Inflammatory macrophage treated with lipopolysaccharide for 4 hours (primary cell): ENCODE measurements at regions not wholly inside any gene's neighbourhood (a gene's known extent, or its start where the extent isn't known, plus 50 kb on each side); places are given as distances from the start of the nearest gene placed in this dataset.
"Not testable (repeated sequence)": the region's sequence is repeated elsewhere in the genome, so short reads cannot be mapped to it uniquely, and the experiment has no call there.

Experiments used
- DNase-seq: peaks from one replicate; pipeline ENCODE4 v3.0.0-alpha.2; 2020

GRCh38 chr6:115873901-115874300 lies 186.8 kb downstream of the FRK start:
- DNase-seq, result no peak

DNA sequence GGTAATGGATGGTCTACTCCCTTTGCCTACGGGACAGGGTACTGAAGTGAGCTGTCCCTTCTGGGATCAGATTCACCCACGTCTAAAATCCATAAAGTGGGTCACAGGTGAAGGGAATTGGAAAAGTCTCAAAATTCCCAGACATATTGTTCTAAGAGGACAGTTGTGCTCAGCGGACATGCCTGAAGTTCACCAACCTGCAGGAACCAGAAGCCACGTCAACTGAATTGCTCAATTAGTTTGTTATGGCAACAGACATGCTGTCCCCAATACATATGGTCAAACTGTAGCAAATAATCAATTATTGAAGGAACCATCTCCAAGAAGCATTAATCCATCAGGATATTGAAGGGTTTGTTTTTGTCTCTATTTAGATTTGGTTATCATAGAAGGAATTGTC lies 190.2 kb downstream of the FRK start:
- no peak for DNase-seq

- no peak for DNase-seq
These were observed 194.8 kb downstream of the FRK start for GRCh38 chr6:115865914-115866313.

DNA sequence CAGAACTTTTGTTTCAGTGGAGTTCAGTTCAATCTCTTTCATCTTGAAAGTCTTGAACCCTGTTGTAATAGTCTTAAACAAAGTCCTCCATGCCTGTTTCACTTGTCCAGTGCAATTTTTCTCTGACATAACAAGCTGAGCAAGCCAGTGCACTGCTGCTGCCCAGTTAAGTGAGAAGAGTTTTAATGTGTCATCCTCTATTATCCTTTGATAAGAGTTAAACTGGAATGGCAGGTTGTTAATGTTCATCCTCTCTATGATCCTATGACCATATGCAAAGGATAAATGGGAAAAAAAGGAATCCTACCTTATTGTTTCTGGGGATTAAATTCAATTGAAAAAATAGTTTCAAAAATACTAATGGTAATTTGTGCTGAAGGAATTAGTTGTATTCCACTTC lies 197.5 kb downstream of the FRK start:
- no peak for DNase-seq

DNA sequence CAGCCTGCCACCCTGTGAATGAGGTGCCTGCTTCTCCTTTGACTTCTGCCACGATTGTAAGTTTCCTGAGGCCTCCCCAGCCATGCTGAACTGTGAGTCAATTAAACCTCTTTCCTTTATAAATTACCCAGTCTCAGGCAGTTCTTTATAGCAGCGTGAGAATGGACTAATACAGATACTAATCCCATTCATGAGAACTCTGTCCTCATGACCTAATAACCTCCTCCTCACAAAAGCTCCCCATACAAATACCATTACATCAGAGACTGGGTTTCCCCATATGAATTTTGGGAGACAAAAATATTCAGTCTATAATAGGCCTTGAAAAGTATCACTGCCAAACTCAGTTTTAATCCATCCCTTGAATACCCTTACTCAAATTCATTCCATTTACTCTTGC lies 199.0 kb downstream of the FRK start:
- not testable (repeated sequence) for DNase-seq

DNA sequence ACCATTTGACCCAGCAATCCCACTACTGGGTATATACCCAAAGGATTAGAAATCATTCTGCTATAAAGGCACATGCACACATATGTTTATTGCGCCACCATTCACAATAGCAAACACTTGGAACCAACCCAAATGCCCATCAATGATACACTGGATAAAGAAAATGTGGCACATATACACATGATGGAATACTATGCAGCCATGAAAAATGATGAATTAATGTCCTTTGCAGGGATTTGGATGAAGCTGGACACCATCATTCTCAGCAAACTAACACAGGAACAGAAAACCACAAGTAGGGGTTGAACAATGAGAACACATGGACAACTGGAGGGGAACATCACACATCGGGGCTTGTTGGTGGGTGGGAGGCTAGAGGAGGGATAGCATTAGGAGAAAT lies 201.1 kb downstream of the FRK start:
- not testable (repeated sequence) for DNase-seq

DNA sequence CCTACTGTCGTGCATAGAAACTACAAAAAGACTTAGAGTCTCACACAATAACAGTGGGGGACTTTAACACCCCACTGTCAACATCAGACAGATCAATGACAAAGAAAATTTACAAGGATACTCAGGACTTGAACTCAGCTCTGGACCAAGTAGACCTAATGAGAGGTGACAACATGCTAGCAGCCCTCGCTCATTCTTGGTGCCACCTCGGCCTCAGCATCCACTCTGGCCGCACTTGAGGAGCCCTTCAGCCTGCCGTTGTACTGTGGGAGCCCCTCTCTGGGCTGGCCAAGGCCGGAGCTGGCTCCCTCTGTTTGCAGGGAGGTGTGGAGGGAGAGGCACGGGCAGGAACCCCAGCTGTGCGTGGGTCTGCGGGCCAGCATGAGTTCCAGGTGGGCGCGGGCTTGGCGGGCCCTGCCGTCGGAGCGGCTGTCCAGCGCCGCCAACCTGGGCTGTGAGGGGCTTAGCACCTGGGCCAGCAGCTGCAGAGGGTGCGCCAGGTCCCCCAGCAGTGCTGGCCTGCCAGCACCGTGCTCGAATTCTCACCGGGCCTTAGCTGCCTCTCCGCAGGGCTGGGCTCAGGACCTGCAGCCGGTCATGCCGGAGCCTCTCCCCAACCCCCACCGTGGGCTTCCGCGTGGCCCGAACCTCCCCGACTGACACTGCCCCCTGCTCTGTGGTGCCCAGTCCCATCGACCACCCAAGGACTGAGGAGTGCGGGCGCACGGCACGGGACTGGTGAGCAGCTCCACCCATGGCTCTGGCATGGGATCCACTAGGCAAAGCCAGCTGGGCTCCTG lies 205.6 kb downstream of the FRK start:
- no peak for DNase-seq

GRCh38 chr6:115847671-115848070 lies 213.0 kb downstream of the FRK start:
- no peak for DNase-seq

DNA sequence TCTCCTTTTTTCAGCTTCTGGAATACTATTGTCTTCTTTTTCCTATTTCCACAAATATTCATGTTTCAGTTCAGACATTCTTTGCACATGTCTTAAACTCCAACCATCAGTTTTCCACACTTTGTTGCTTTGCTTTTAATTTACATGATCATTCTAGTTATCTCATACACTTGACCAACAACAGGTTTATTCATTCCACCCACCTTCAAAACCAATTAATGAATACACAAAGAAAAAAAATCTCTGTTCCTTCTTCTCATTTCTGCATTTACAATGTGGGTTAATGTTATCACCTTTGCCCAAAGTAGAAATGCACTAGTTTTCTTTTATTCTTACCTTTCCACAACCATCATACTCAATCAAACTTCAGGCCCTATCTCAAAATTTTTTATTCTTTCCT lies 216.7 kb downstream of the FRK start:
- no peak for DNase-seq

GRCh38 chr6:115842338-115842737 lies 218.4 kb downstream of the FRK start:
- DNase-seq, result no peak

- DNase-seq, result no peak
These were observed 221.0 kb downstream of the FRK start for GRCh38 chr6:115839583-115840181.

DNA sequence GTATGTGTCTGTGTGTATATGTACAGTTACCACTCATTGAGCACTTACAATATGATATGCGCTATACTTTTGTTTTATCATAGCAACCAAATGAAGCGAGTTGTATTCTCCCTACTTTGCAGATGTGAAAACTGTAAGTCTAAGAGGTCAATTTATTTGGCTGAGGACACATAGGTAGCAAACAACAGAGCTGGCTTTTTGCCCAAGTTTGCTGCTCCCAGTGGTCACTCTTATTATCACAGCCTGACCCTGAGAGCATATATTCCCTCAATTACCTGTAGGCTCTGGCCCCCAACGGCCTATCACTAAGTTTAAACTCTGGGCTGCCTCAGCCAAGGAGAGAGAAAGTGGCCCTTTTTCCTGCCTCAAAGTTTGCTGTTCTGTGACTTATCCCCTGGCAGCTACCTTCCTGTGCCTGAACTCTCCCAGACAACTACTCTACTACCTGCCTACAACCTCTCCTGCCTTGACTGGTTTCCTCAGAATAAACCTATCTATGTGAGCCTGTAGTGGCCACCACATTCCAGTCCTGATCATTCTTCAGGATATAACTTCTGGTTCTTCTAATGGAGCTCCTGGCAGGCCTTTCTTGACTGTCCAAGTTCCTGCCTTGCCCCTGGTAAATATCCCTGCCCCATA lies 221.8 kb downstream of the FRK start:
- DNase-seq, result peak; percentile 1

DNA sequence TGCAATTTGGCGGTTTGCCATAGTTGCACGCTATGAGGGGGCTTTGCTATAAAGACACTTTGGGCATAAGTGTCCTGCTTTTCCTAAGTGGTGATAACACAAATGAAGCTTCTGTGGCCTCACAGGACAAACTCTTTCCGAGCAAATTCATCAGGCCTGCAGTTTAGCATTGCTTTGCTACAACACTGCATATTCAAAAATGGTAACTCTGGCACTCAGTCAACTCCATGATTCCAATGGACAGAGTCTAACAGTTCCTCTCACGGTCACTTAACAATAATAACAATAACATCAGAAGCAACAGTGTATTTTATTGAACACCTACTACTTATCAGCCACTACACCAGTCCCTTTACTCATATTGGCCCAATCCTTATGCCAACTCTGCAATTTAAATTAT lies 222.5 kb downstream of the FRK start:
- DNase-seq, result no peak

- not testable (repeated sequence) for DNase-seq
These were observed 224.3 kb downstream of the FRK start for GRCh38 chr6:115836374-115836773.

DNA sequence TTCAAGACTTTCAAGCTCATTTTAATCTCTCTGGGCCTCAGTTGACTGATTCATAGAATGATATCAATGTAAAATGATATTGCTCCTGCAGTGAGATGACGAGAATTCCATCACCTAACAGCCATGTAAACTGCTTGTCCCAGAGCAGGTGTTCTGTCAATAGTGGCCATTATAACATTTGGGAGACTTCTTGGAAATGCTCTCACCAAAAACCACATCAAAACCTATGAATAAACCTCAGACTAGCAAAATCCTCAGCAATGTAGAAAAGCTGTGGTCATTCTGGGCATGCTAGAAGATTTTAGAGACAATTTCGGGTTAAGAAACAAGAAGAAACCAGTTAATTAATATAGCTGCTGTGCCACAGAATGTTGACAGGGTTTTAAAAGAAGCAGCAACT lies 225.4 kb downstream of the FRK start:
- DNase-seq, result no peak

DNA sequence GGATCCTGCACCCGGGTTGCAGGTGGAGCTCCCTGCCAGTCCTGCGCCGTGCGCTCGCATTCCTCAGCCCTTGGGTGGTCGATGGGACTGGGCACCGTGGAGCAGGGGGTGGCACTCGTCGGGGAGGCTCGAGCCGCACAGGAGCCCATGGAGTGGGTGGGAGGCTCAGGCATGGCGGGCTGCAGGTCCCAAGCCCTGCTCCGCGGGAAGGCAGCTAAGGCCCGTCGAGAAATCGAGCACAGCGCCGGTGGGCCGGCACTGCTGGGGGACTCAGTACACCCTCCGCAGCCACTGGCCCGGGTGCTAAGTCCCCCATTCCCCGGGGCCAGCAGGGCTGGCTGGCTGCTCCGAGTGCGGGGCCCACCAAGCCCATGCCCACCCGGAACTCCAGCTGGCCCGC lies 226.1 kb downstream of the FRK start:
- not testable (repeated sequence) for DNase-seq

DNA sequence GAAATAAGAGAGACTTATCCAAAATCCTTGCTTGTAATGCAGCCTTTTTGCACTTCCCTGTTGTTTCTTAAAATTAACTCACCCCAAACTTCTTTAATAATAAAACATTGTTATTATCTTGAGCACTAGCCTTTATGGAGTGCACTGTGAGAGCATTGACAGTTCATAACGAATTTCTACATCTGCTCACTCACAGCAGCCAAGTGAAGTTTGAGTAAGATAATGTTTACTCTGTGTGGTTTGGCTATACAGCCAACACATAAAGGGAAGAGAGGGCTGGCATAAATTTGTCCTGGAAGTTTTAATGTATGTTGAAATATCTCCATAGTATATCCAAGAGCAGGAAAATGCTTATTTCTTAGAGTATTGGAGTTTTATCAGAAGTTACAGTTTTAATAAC lies 227.9 kb downstream of the FRK start:
- DNase-seq, result no peak

GRCh38 chr6:115832186-115832585 lies 228.5 kb downstream of the FRK start:
- no peak for DNase-seq

DNA sequence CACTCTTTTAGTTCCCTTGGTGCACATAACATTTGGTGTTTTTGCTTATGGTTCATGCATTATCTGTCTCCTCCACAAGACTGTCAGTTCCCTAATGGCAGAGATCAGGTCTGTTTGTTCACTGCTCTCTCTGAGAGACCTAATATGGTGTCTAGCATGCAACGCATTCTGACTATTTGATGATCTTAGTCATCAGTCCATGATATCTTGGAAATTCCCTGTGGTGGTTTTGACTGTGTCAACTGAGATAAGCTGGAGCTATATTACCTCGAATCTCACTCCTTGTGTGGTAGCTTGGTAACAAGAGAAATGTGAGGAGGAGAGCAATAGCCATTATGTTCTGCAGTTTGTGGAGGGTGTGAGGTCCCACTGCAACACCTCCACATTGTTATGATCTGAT lies 229.8 kb downstream of the FRK start:
- no peak for DNase-seq

GRCh38 chr6:115821798-115822197 lies 238.9 kb downstream of the FRK start:
- DNase-seq, result no peak

- DNase-seq, result no peak
These were observed 241.2 kb downstream of the FRK start for GRCh38 chr6:115819506-115819905.

DNA sequence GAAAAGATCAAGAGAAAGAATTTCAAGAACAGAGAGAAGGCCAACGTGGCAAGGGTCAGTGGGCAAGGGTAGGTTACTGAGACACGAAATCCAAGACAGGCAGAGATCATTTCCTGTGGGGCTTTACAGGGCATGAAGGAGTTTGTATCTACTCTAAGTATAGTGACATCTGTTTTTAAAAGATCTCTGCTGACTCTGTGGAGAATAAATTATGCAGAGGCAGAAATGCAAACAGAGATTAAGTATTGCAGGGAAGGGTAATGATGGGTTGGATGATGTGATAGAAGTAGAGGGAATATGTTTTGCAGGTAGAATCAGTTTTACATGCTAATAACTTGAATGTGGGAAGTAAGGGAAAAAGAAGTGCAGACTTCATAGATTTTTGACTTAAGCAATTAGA lies 243.5 kb downstream of the FRK start:
- DNase-seq, result no peak

DNA sequence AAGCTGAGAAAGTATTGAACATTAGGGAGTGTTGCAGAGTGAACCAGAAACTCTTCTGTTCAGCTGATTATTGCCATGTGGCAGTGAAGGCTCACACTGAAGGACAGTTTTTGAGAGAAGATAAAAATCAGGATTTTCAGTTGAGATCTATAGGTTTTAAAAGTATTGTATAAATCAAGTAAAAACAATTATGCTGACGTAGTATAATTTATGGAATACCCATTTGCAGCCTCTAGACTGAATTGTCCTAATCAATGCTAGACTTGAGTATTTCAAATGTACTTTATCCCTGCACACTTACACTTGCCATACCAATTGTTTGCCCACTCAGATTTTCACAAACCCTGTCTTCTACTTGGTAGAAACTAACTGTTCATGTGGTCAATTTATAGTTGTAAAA lies 245.8 kb downstream of the FRK start:
- DNase-seq, result no peak

DNA sequence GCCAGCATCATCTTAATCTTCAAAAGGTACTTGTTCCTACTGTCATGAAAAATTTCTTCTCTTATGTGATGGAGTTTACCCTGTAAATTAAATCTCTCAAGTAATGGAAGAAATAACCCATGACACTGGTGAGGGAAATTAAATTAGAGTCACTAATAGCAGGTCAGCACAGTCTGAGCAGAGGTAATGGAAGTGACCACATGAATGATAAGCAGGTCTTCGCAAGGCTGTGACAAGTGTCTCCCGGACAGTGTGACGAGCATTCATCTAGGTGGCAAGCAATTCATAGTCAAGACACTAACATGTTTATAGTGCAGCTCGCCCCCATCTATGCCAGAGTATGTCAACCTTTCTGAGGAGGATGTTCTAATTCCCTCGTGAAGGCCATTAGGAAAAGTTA lies 249.2 kb downstream of the FRK start:
- no peak for DNase-seq
